SKM-1 treated with dmso at 0.1 percent for 144 hours (cell line): ENCODE measurements at regions not wholly inside any gene's neighbourhood (a gene's known extent, or its start where the extent isn't known, plus 50 kb on each side); places are given as distances from the start of the nearest gene placed in this dataset.
A peak's percentile ranks its signal among the peaks of the same experiment; 100 is the strongest.

Experiments
- DNase-seq: peaks from one replicate; lab custom pipeline; 2025; ENCODE audit not compliant: unreplicated experiment; lab: John Stamatoyannopoulos, UW

- no peak for DNase-seq
Observed at GRCh38 chr6:4466769-4467480, 309.3 kb upstream of the CDYL start.

- DNase-seq, result no peak
Observed at GRCh38 chr6:4466261-4466660, 309.9 kb upstream of the CDYL start.

- no peak for DNase-seq
Observed at GRCh38 chr6:4464638-4465037, 311.6 kb upstream of the CDYL start.

GRCh38 chr6:4463236-4463635 is 313.0 kb upstream of the CDYL start:
- no peak for DNase-seq

GRCh38 chr6:4460586-4461475 is 315.4 kb upstream of the CDYL start:
- DNase-seq, result no peak

GRCh38 chr6:4459996-4460395 is 316.2 kb upstream of the CDYL start:
- no peak for DNase-seq

- peak; percentile 24 for DNase-seq
Observed at GRCh38 chr6:4459032-4459431, 317.2 kb upstream of the CDYL start.

GRCh38 chr6:4451718-4452117 is 316.3 kb upstream of the ECI2 start:
- DNase-seq, result no peak

- no peak for DNase-seq
Observed at GRCh38 chr6:4451081-4451480, 315.7 kb upstream of the ECI2 start.

- DNase-seq, result no peak
Observed at GRCh38 chr6:4450237-4450636, 314.9 kb upstream of the ECI2 start.

- no peak for DNase-seq
Observed at GRCh38 chr6:4449409-4449808, 314.0 kb upstream of the ECI2 start.

GRCh38 chr6:4448841-4449240 is 313.5 kb upstream of the ECI2 start:
- no peak for DNase-seq

GRCh38 chr6:4447639-4448330 is 312.4 kb upstream of the ECI2 start:
- no peak for DNase-seq

GRCh38 chr6:4446982-4447381 is 311.6 kb upstream of the ECI2 start:
- DNase-seq, result peak; percentile 51

- DNase-seq, result no peak
Observed at GRCh38 chr6:4441981-4442434, 306.6 kb upstream of the ECI2 start.

GRCh38 chr6:4439159-4439558 is 303.8 kb upstream of the ECI2 start:
- DNase-seq, result no peak

GRCh38 chr6:4437342-4437741 is 302.0 kb upstream of the ECI2 start:
- no peak for DNase-seq

- DNase-seq, result peak; percentile 69
Observed at GRCh38 chr6:4435981-4436445, 300.6 kb upstream of the ECI2 start.

- no peak for DNase-seq
Observed at GRCh38 chr6:4434655-4435054, 299.3 kb upstream of the ECI2 start.

- DNase-seq, result no peak
Observed at GRCh38 chr6:4433199-4433598, 297.8 kb upstream of the ECI2 start.

- no peak for DNase-seq
Observed at GRCh38 chr6:4426968-4427367, 291.6 kb upstream of the ECI2 start.

GRCh38 chr6:4421837-4422236 is 286.5 kb upstream of the ECI2 start:
- DNase-seq, result no peak
